A673 (cell line): ENCODE measurements at regions not wholly inside any gene's neighbourhood (a gene's known extent, or its start where the extent isn't known, plus 50 kb on each side); places are given as distances from the start of the nearest gene placed in this dataset.

Experiments used
- CTCF ChIP-seq: fragments of 300-800, 200-600 bp; sonication (generic); conservative IDR thresholded peaks from 2 replicates; pipeline ENCODE4 v1.5.1; 2017; ENCODE audit warnings: low read depth, mild to moderate bottlenecking, antibody characterized with exemption, low read length, moderate library complexity, mixed read lengths
- EZH2 ChIP-seq: fragments of 200-600 bp; sonication (generic); IDR thresholded peaks from 2 replicates; pipeline ENCODE4 v1.6.1; 2017; ENCODE audit warnings: borderline replicate concordance, low read depth, mild to moderate bottlenecking, mixed read lengths, antibody characterized with exemption, low read length; ENCODE audit not compliant: poor library complexity, severe bottlenecking

GRCh38 chrX:9362363-9362928, 102.4 kb upstream of the TBL1X start:
- TF ChIP-seq CTCF (no peak), EZH2 (no peak)
